ENCODE measurements at regions not wholly inside any gene's neighbourhood (a gene's known extent, or its start where the extent isn't known, plus 50 kb on each side); places are given as distances from the start of the nearest gene placed in this dataset.

GRCh38 chr12:124446364-124446763, 121.0 kb downstream of the NCOR2 start:
- TF ChIP-seq CTCF (IDR thresholded peaks at IDR 0.05; ENCODE audit: low read depth, low read length): no peak

GRCh38 chr12:124445826-124446225, 121.6 kb downstream of the NCOR2 start:
- in situ Hi-C loops (cut with HindIII; ENCODE audit: low sequenced_read_pairs): no loop called here
- no peak for DNase-seq (ENCODE audit: low read depth, low spot score)
- H3K4me3 ChIP-seq (ENCODE audit: low read depth, low read length): no peak overlapping the region
- TF ChIP-seq CTCF (IDR thresholded peaks at IDR 0.05; ENCODE audit: low read depth, low read length): no peak

More at GRCh38 chr12:124446364-124446763, 121.0 kb downstream of the NCOR2 start:
- no peak overlapping the region for H3K4me3 ChIP-seq (ENCODE audit: low read depth, low read length)
- in situ Hi-C loops (cut with HindIII; ENCODE audit: low sequenced_read_pairs): no loop called here
- DNase-seq (ENCODE audit: low read depth, low spot score): no peak

GRCh38 chr12:124445121-124445718, 122.2 kb downstream of the NCOR2 start:
- no peak for DNase-seq (ENCODE audit: low read depth, low spot score)
- H3K4me3 ChIP-seq (ENCODE audit: low read depth, low read length): no peak overlapping the region
- peak; percentile 19 for TF ChIP-seq CTCF (IDR thresholded peaks at IDR 0.05; ENCODE audit: low read depth, low read length)
- in situ Hi-C loops (cut with HindIII; ENCODE audit: low sequenced_read_pairs): no loop called here

GRCh38 chr12:124443931-124444712, 123.3 kb downstream of the NCOR2 start:
- no peak for TF ChIP-seq CTCF (IDR thresholded peaks at IDR 0.05; ENCODE audit: low read depth, low read length)
- in situ Hi-C loops (cut with HindIII; ENCODE audit: low sequenced_read_pairs): no loop called here
- DNase-seq (ENCODE audit: low read depth, low spot score): no peak
- H3K4me3 ChIP-seq (ENCODE audit: low read depth, low read length): no peak overlapping the region

- no peak for TF ChIP-seq CTCF (IDR thresholded peaks at IDR 0.05; ENCODE audit: low read depth, low read length)
- in situ Hi-C loops (cut with HindIII; ENCODE audit: low sequenced_read_pairs): no loop called here
- H3K4me3 ChIP-seq (ENCODE audit: low read depth, low read length): no peak overlapping the region
- peak; percentile 87 for DNase-seq (ENCODE audit: low read depth, low spot score)
Measured at GRCh38 chr12:124442772-124443445, 124.5 kb downstream of the NCOR2 start.

GRCh38 chr12:124442281-124442680, 125.1 kb downstream of the NCOR2 start:
- no peak for TF ChIP-seq CTCF (IDR thresholded peaks at IDR 0.05; ENCODE audit: low read depth, low read length)
- no peak overlapping the region for H3K4me3 ChIP-seq (ENCODE audit: low read depth, low read length)
- DNase-seq (ENCODE audit: low read depth, low spot score): no peak
- in situ Hi-C loops (cut with HindIII; ENCODE audit: low sequenced_read_pairs): no loop called here
